Hindlimb muscle (tissue), 1 donor: ENCODE measurements at regions not wholly inside any gene's neighbourhood (a gene's known extent, or its start where the extent isn't known, plus 50 kb on each side); places are given as distances from the start of the nearest gene placed in this dataset.

ENCODE experiments used
- DNase-seq: peaks from one replicate; pipeline ENCODE4 v3.0.0-alpha.2; 2013

- no peak for DNase-seq
These were observed 112.1 kb upstream of the SSTR4 start for GRCh38 chr20:22922987-22923386.

- peak; percentile 23 for DNase-seq
These were observed 110.9 kb upstream of the SSTR4 start for GRCh38 chr20:22924046-22924737.

- DNase-seq = no peak
These were observed 110.0 kb upstream of the SSTR4 start for GRCh38 chr20:22924949-22925612.

GRCh38 chr20:22925613-22925983, 109.5 kb upstream of the SSTR4 start:
- no peak for DNase-seq

- no peak for DNase-seq
These were observed 107.6 kb upstream of the SSTR4 start for GRCh38 chr20:22927537-22927936.

- DNase-seq = no peak
These were observed 106.4 kb upstream of the SSTR4 start for GRCh38 chr20:22928679-22929078.

- DNase-seq = no peak
These were observed 105.5 kb upstream of the SSTR4 start for GRCh38 chr20:22929661-22930060.

- no peak for DNase-seq
These were observed 103.2 kb upstream of the SSTR4 start for GRCh38 chr20:22931653-22932608.

GRCh38 chr20:22939181-22939580, 95.9 kb upstream of the SSTR4 start:
- no peak for DNase-seq

GRCh38 chr20:22940350-22940749, 94.8 kb upstream of the SSTR4 start:
- no peak for DNase-seq

- DNase-seq = no peak
These were observed 93.6 kb upstream of the SSTR4 start for GRCh38 chr20:22941550-22941949.

- DNase-seq = no peak
These were observed 92.4 kb upstream of the SSTR4 start for GRCh38 chr20:22942742-22943141.

GRCh38 chr20:22944062-22944461, 91.0 kb upstream of the SSTR4 start:
- DNase-seq = no peak

GRCh38 chr20:22944936-22945335, 90.2 kb upstream of the SSTR4 start:
- no peak for DNase-seq

- no peak for DNase-seq
These were observed 88.5 kb upstream of the SSTR4 start for GRCh38 chr20:22946596-22946995.

- no peak for DNase-seq
These were observed 85.6 kb upstream of the SSTR4 start for GRCh38 chr20:22949331-22950109.

GRCh38 chr20:22951966-22952365, 83.1 kb upstream of the SSTR4 start:
- DNase-seq = no peak

GRCh38 chr20:22954661-22955060, 80.5 kb upstream of the SSTR4 start:
- no peak for DNase-seq

- DNase-seq = no peak
These were observed 76.7 kb upstream of the SSTR4 start for GRCh38 chr20:22958390-22958789.

- DNase-seq = no peak
These were observed 72.3 kb upstream of the SSTR4 start for GRCh38 chr20:22962567-22963439.

- DNase-seq = no peak
These were observed 71.5 kb upstream of the SSTR4 start for GRCh38 chr20:22963581-22963980.
